Cardiac fibroblast (primary cell): ENCODE measurements at regions not wholly inside any gene's neighbourhood (a gene's known extent, or its start where the extent isn't known, plus 50 kb on each side); places are given as distances from the start of the nearest gene placed in this dataset.
A peak's percentile ranks its signal among the peaks of the same experiment; 100 is the strongest.

Experiments
- DNase-seq, 2 donors: peaks; one replicate each; pipeline versions ENCODE4 v3.0.0 to v3.0.0-alpha.2; 2010; ENCODE audit warnings: low read depth in 2 of 2
- H3K4me3 ChIP-seq, 2 donors: replicated peaks in 1 of 2; 1 replicate in 1 of 2; 2 replicates in 1 of 2; pipeline ENCODE4 v1.5.1; 2011; ENCODE audit warnings: low read depth in 2 of 2, low read length in 2 of 2, mild to moderate bottlenecking in 2 of 2, moderate library complexity in 1 of 2
- TF ChIP-seq, protein P1 (sequence below): IDR thresholded peaks from one replicate; pipeline ENCODE4 v1.5.1; 2011; ENCODE audit warnings: low read depth, mild to moderate bottlenecking, low read length, inconsistent platforms

GRCh38 chr1:187517546-187517945 is 688.8 kb downstream of the PLA2G4A start:
- H3K4me3 ChIP-seq = no peak overlapping the region
- TF ChIP-seq, protein P1, sequence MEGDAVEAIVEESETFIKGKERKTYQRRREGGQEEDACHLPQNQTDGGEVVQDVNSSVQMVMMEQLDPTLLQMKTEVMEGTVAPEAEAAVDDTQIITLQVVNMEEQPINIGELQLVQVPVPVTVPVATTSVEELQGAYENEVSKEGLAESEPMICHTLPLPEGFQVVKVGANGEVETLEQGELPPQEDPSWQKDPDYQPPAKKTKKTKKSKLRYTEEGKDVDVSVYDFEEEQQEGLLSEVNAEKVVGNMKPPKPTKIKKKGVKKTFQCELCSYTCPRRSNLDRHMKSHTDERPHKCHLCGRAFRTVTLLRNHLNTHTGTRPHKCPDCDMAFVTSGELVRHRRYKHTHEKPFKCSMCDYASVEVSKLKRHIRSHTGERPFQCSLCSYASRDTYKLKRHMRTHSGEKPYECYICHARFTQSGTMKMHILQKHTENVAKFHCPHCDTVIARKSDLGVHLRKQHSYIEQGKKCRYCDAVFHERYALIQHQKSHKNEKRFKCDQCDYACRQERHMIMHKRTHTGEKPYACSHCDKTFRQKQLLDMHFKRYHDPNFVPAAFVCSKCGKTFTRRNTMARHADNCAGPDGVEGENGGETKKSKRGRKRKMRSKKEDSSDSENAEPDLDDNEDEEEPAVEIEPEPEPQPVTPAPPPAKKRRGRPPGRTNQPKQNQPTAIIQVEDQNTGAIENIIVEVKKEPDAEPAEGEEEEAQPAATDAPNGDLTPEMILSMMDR = no peak
- no peak for DNase-seq

GRCh38 chr1:187527346-187527745 is 698.6 kb downstream of the PLA2G4A start:
- TF ChIP-seq, protein P1 = no peak
- no peak for DNase-seq
- no peak overlapping the region for H3K4me3 ChIP-seq

DNA sequence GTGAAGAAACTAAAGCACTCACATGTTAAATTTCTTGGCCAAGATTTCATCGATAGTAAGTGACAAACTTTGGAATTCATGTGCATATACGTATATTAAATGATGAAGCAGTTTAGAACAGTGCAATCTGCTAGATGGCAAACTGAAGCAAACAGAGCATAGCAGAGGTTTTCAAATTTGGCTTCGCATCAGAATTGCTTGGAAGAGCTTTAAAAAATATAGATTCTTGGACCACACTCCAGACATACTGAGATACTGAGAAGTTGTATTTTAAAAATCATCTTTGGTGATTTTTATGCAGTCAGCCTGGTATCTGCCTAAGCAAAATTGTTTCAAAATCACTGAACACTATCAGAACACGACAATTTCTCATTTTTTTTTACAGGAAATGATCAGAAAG is 709.2 kb downstream of the PLA2G4A start:
- no peak overlapping the region for H3K4me3 ChIP-seq
- no peak for DNase-seq
- TF ChIP-seq, protein P1 = no peak

GRCh38 chr1:187549540-187549939 is 720.8 kb downstream of the PLA2G4A start:
- no peak for DNase-seq
- no peak overlapping the region for H3K4me3 ChIP-seq

DNA sequence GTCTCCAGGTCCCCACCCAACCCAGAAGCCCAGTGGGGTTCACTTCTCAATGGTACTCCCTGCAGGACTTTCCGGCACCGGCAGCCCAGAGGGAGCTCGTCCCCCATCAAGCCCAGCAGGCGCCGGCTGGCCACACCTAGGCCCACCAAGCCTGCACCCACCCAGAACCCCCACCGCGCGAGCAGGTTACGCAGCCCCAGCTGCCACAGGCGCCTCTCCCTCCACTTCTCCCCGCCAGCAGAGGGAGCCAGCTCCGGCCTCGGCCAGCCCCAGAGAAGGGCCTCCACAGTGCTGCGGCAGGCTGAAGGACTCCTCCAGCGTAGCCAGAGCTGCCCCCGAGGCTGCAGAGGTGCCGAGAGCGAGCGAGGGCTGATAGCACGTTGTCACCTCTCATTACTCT is 722.3 kb downstream of the PLA2G4A start:
- TF ChIP-seq, protein P1 = no peak
- no peak overlapping the region for H3K4me3 ChIP-seq
- no peak for DNase-seq

More at GRCh38 chr1:187549540-187549939, 720.8 kb downstream of the PLA2G4A start:
- TF ChIP-seq, protein P1 = no peak

- TF ChIP-seq, protein P1 = no peak
- H3K4me3 ChIP-seq = no peak overlapping the region
- no peak for DNase-seq
Observed at GRCh38 chr1:187563191-187563590, 734.4 kb downstream of the PLA2G4A start.

- DNase-seq = peak in 1 of 2 donors; percentile 2
- H3K4me3 ChIP-seq = no peak overlapping the region
- TF ChIP-seq, protein P1 = no peak
Observed at GRCh38 chr1:187566354-187566753, 737.6 kb downstream of the PLA2G4A start.
